Spinal cord (tissue), 9 donors: ENCODE measurements at regions not wholly inside any gene's neighbourhood (a gene's known extent, or its start where the extent isn't known, plus 50 kb on each side); places are given as distances from the start of the nearest gene placed in this dataset.

Experiments
- DNase-seq, 6 donors: peaks; one replicate each; pipeline versions ENCODE4 v3.0.0 to v3.0.0-alpha.2; 2013 to 2015; ENCODE audit warnings: low spot score in 6 of 6, low read depth in 4 of 6
- H3K27ac ChIP-seq: one replicate; pipeline ENCODE4 v1.5.1; 2013; ENCODE audit warnings: low read depth, low read length, control low read depth
- H3K27me3 ChIP-seq: one replicate; pipeline ENCODE4 v1.6.1; 2013; ENCODE audit warnings: low read length; ENCODE audit not compliant: control insufficient read depth, insufficient read depth
- H3K36me3 ChIP-seq: one replicate; pipeline ENCODE4 v1.6.1; 2013; ENCODE audit warnings: low read length; ENCODE audit not compliant: control insufficient read depth, insufficient read depth
- H3K4me1 ChIP-seq: one replicate; pipeline ENCODE4 v1.6.1; 2013; ENCODE audit warnings: low read length; ENCODE audit not compliant: control insufficient read depth, insufficient read depth
- H3K4me3 ChIP-seq: one replicate; pipeline ENCODE4 v1.5.1; 2013; ENCODE audit warnings: low read depth, low read length, control low read depth
- H3K9me3 ChIP-seq: one replicate; pipeline ENCODE4 v1.6.1; 2013; ENCODE audit warnings: low read length; ENCODE audit not compliant: control insufficient read depth, insufficient read depth
- WGBS: methylation state at CpG from one replicate; pipeline ENCODE4 v1.1.5; 2013; ENCODE audit warnings: missing lambda C conversion rate; ENCODE audit not compliant: insufficient coverage; 5-methylcytosine and 5-hydroxymethylcytosine counted together
- donor health status: healthy.

GRCh38 chr13:70923863-70924752, 815.9 kb upstream of the KLHL1 start:
- H3K9me3 ChIP-seq: no peaks in the 10 kb centered on the region
- no peak for DNase-seq
- H3K4me3 ChIP-seq: no peak overlapping the region
- WGBS: 95% methylated on average over 38 of the region's 38 CpGs
- no peaks in the 10 kb centered on the region for H3K4me1 ChIP-seq
- no peaks in the 10 kb centered on the region for H3K27me3 ChIP-seq
- no peak overlapping the region for H3K27ac ChIP-seq
- H3K36me3 ChIP-seq: no peaks in the 10 kb centered on the region

GRCh38 chr13:70911286-70911685, 803.0 kb upstream of the KLHL1 start:
- H3K27ac ChIP-seq: no peak overlapping the region
- no peak for DNase-seq
- H3K4me1 ChIP-seq: no peaks in the 10 kb centered on the region
- no peaks in the 10 kb centered on the region for H3K9me3 ChIP-seq
- H3K27me3 ChIP-seq: no peaks in the 10 kb centered on the region
- no peaks in the 10 kb centered on the region for H3K36me3 ChIP-seq
- no CpG with 5 or more reads among the region's 1 CpG for WGBS
- H3K4me3 ChIP-seq: no peak overlapping the region

- no peaks in the 10 kb centered on the region for H3K9me3 ChIP-seq
- WGBS: no CpG with 5 or more reads among the region's 3 CpGs
- H3K27ac ChIP-seq: no peak overlapping the region
- DNase-seq: no peak
- H3K36me3 ChIP-seq: no peaks in the 10 kb centered on the region
- H3K27me3 ChIP-seq: no peaks in the 10 kb centered on the region
- H3K4me1 ChIP-seq: no peaks in the 10 kb centered on the region
- H3K4me3 ChIP-seq: no peak overlapping the region
Observed at GRCh38 chr13:70908795-70909194, 800.5 kb upstream of the KLHL1 start.

- no peak overlapping the region for H3K27ac ChIP-seq
- H3K36me3 ChIP-seq: no peaks in the 10 kb centered on the region
- no CpG with 5 or more reads among the region's 2 CpGs for WGBS
- no peaks in the 10 kb centered on the region for H3K9me3 ChIP-seq
- H3K4me3 ChIP-seq: no peak overlapping the region
- H3K4me1 ChIP-seq: no peaks in the 10 kb centered on the region
- H3K27me3 ChIP-seq: no peaks in the 10 kb centered on the region
- no peak for DNase-seq
Observed at GRCh38 chr13:70905035-70905434, 796.8 kb upstream of the KLHL1 start.

GRCh38 chr13:70896136-70896535, 787.9 kb upstream of the KLHL1 start:
- DNase-seq: no peak
- Histone ChIP-seq H3K9me3 (no peaks in the 10 kb centered on the region), H3K4me3 (no peak overlapping the region), H3K27me3 (no peaks in the 10 kb centered on the region), H3K36me3 (no peaks in the 10 kb centered on the region), H3K4me1 (no peaks in the 10 kb centered on the region), H3K27ac (no peak overlapping the region)

- no peak overlapping the region for H3K27ac ChIP-seq
- no peak for DNase-seq
- H3K27me3 ChIP-seq: no peaks in the 10 kb centered on the region
- H3K4me1 ChIP-seq: no peaks in the 10 kb centered on the region
- H3K36me3 ChIP-seq: no peaks in the 10 kb centered on the region
- no peaks in the 10 kb centered on the region for H3K9me3 ChIP-seq
- H3K4me3 ChIP-seq: no peak overlapping the region
- WGBS: 85% methylated on average over 2 of the region's 3 CpGs
Observed at GRCh38 chr13:70895599-70895998, 787.3 kb upstream of the KLHL1 start.

- DNase-seq: no peak
- no peaks in the 10 kb centered on the region for H3K9me3 ChIP-seq
- no peaks in the 10 kb centered on the region for H3K36me3 ChIP-seq
- WGBS: no CpG with 5 or more reads among the region's 1 CpG
- H3K27ac ChIP-seq: no peak overlapping the region
- no peak overlapping the region for H3K4me3 ChIP-seq
- H3K27me3 ChIP-seq: no peaks in the 10 kb centered on the region
- H3K4me1 ChIP-seq: no peaks in the 10 kb centered on the region
Observed at GRCh38 chr13:70894258-70894657, 786.0 kb upstream of the KLHL1 start.

GRCh38 chr13:70893832-70894231, 785.6 kb upstream of the KLHL1 start:
- DNase-seq: peak in 1 of 6 donors; percentile 2
- no peaks in the 10 kb centered on the region for H3K36me3 ChIP-seq
- no peaks in the 10 kb centered on the region for H3K9me3 ChIP-seq
- H3K27ac ChIP-seq: no peak overlapping the region
- WGBS: no CpG with 5 or more reads among the region's 1 CpG
- no peaks in the 10 kb centered on the region for H3K4me1 ChIP-seq
- H3K4me3 ChIP-seq: no peak overlapping the region
- H3K27me3 ChIP-seq: no peaks in the 10 kb centered on the region

GRCh38 chr13:70890289-70890688, 782.0 kb upstream of the KLHL1 start:
- no peaks in the 10 kb centered on the region for H3K4me1 ChIP-seq
- no peak overlapping the region for H3K27ac ChIP-seq
- H3K27me3 ChIP-seq: no peaks in the 10 kb centered on the region
- DNase-seq: no peak
- H3K36me3 ChIP-seq: no peaks in the 10 kb centered on the region
- no peak overlapping the region for H3K4me3 ChIP-seq
- H3K9me3 ChIP-seq: no peaks in the 10 kb centered on the region

- H3K36me3 ChIP-seq: no peaks in the 10 kb centered on the region
- H3K27me3 ChIP-seq: no peaks in the 10 kb centered on the region
- H3K4me1 ChIP-seq: no peaks in the 10 kb centered on the region
- H3K9me3 ChIP-seq: no peaks in the 10 kb centered on the region
- no peak overlapping the region for H3K27ac ChIP-seq
- no peak overlapping the region for H3K4me3 ChIP-seq
- DNase-seq: no peak
- WGBS: 83% methylated on average over 2 of the region's 5 CpGs
Observed at GRCh38 chr13:70889163-70889562, 780.9 kb upstream of the KLHL1 start.
